ENCODE measurements at regions not wholly inside any gene's neighbourhood (a gene's known extent, or its start where the extent isn't known, plus 50 kb on each side); places are given as distances from the start of the nearest gene placed in this dataset.

DNA sequence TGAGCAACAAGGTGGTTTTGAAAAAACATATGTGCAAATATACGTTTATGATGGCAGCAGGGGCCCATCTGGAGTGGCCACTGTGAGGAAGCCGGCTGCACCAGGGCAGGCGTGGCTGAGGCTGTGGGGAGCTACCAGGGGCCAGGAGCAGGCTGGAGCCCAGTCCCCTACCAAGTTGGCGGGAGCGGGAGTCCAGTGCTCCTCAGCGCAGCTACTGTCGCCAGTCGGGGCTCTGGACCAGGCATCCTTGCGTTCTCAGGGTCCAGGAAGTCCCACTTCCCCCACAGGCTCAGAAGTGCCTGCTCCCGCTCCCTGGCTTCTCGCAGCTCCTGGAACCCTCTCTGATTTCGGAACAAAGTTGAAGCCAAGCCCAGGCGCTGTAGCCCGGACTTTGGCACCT, 1377.5 kb upstream of the FLRT2 start:
- TF ChIP-seq CTCF (IDR thresholded peaks at IDR 0.05; ENCODE audit: poor library complexity) (no peak), EZH2 (IDR thresholded peaks at IDR 0.05; ENCODE audit: borderline replicate concordance) (no peak), EZH2phosphoT487 (IDR thresholded peaks at IDR 0.05; ENCODE audit: low read depth, severe bottlenecking, unreplicated experiment) (no peak)
